GM23248 (cell line): ENCODE measurements at regions not wholly inside any gene's neighbourhood (a gene's known extent, or its start where the extent isn't known, plus 50 kb on each side); places are given as distances from the start of the nearest gene placed in this dataset.

ENCODE experiments used
- EZH2 ChIP-seq: fragments of 200-600 bp; sonication (generic); IDR thresholded peaks from 2 replicates; pipeline ENCODE4 v1.6.1; 2018; ENCODE audit warnings: antibody characterized with exemption, mild to moderate bottlenecking; ENCODE audit not compliant: insufficient read depth, poor library complexity, severe bottlenecking
- EZH2phosphoT487 ChIP-seq: fragments of 200-600 bp; sonication (generic); IDR thresholded peaks from 2 replicates; pipeline ENCODE4 v1.6.1; 2018; ENCODE audit warnings: antibody characterized with exemption, moderate library complexity, mild to moderate bottlenecking, low read depth; ENCODE audit not compliant: insufficient read depth

GRCh38 chr14:40362856-40363255, 930.6 kb upstream of the FBXO33 start:
- TF ChIP-seq EZH2, result no peak
- TF ChIP-seq EZH2phosphoT487, result no peak
